Activated T-cell treated with anti-CD3 and anti-CD28 coated beads, Interleukin-2, amount 50 U/mL, for 4 hours (primary cell): ENCODE measurements at regions not wholly inside any gene's neighbourhood (a gene's known extent, or its start where the extent isn't known, plus 50 kb on each side); places are given as distances from the start of the nearest gene placed in this dataset.

Source experiments
- ATAC-seq, 2 donors: fragments of 200-7000 bp; cut with Tn5 transposase; one replicate each; pipeline ENCODE4 v1.10.0; 2021
- DNase-seq: peaks from one replicate; pipeline ENCODE4 v3.0.0-alpha.2; 2020
- H3K27me3 Mint-ChIP-seq: one replicate; pipeline ENCODE4 v1.8.0; 2021; ENCODE audit warnings: low read depth, mixed read lengths
- H3K36me3 Mint-ChIP-seq: one replicate; pipeline ENCODE4 v1.8.0; 2022; ENCODE audit warnings: mixed read lengths; ENCODE audit not compliant: insufficient read depth
- H3K4me1 Mint-ChIP-seq: one replicate; pipeline ENCODE4 v1.8.0; 2021; ENCODE audit warnings: low read depth, mixed read lengths
- H3K4me3 Mint-ChIP-seq: one replicate; pipeline ENCODE4 v1.8.0; 2021; ENCODE audit warnings: mild to moderate bottlenecking, moderate library complexity, mixed read lengths
- H3K9me3 Mint-ChIP-seq: one replicate; pipeline ENCODE4 v1.8.0; 2021; ENCODE audit warnings: mixed read lengths

- Mint-ChIP-seq H3K4me3 (no peak overlapping the region), H3K9me3 (no peaks in the 10 kb centered on the region), H3K4me1 (peaks cover 8% of the 10 kb centered on the region), H3K36me3 (no peaks in the 10 kb centered on the region), H3K27me3 (peaks cover 6% of the 10 kb centered on the region)
- ATAC-seq, result no peak
- no peak for DNase-seq
Measured at GRCh38 chr20:50294164-50295088, 103.8 kb downstream of the CEBPB start.

DNA sequence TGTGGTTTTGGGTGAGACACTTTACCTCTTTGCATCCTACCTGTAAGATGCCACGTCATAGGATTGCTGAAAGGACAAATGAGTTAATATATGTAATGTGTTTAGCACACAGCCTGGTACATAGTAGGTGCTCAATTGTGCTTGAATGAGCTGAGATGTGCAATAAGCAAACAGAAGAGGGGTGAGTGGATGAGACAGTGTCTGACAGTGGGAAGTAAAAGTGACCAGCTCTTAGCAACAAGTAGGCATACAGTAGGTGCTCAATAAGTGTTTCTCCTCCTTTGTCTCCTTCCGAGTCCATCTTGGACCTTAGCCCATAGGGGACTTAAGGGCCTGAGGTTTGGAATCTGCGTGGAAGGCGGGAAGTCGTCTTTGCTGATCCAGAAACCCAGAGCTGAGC lies 104.7 kb downstream of the CEBPB start:
- H3K36me3 Mint-ChIP-seq, result no peaks in the 10 kb centered on the region
- H3K27me3 Mint-ChIP-seq, result peaks cover 8% of the 10 kb centered on the region
- no peak for DNase-seq
- no peak overlapping the region for H3K4me3 Mint-ChIP-seq
- no peaks in the 10 kb centered on the region for H3K9me3 Mint-ChIP-seq
- ATAC-seq, result no peak
- peaks cover 8% of the 10 kb centered on the region for H3K4me1 Mint-ChIP-seq

GRCh38 chr20:50295762-50296449 lies 105.3 kb downstream of the CEBPB start:
- Mint-ChIP-seq H3K27me3 (peaks cover 9% of the 10 kb centered on the region), H3K9me3 (no peaks in the 10 kb centered on the region), H3K4me3 (no peak overlapping the region), H3K36me3 (no peaks in the 10 kb centered on the region), H3K4me1 (peaks cover 8% of the 10 kb centered on the region)
- ATAC-seq (no peak), DNase-seq (no peak)

DNA sequence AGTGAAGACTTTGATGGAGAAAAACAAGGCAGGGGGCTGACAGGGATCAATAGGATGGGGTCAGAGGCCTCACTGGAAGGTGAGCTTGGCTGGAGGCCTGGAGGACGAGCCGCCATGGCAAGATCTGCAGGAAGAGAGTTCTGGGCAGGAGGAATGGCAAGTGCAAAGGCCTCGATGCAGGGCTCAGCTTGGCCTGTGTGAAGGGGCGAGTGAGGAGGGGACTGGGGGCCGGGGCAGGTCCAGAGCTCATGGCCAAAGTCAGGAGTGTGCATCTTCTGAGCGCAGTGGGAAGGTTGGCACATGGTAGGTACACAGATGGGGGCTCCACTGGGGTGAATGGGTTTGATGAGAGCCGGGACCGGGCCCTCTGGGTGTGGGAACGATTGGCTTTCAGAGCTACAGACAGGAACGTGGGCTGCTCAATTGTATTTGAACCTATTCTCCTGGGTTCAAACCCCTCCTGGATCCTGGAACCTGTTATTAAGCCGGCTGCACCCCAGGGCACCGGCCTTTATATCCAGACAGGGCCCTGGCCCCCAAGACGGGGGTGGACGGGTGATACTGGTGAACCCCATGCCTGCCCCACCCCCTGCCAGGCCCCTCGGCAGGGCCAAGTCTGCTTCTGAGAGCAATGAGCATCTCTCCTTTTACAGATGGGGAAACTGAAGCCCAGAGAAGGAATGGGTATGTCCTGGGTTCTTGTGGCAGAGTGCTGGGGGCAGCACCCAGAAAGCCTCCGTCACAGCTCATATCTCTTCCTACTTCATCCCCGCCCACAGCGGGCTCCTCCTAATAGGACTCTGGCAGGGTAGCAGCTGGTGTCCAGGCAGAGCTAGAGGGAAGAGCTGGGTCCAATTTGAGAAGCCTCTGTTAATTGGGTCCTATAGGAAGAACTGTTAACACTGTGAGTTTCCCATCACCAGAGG lies 106.1 kb downstream of the CEBPB start:
- no peaks in the 10 kb centered on the region for H3K36me3 Mint-ChIP-seq
- ATAC-seq (no peak), DNase-seq (no peak)
- H3K9me3 Mint-ChIP-seq, result no peaks in the 10 kb centered on the region
- peaks cover 8% of the 10 kb centered on the region for H3K4me1 Mint-ChIP-seq
- no peak overlapping the region for H3K4me3 Mint-ChIP-seq
- peaks cover 3% of the 10 kb centered on the region for H3K27me3 Mint-ChIP-seq

DNA sequence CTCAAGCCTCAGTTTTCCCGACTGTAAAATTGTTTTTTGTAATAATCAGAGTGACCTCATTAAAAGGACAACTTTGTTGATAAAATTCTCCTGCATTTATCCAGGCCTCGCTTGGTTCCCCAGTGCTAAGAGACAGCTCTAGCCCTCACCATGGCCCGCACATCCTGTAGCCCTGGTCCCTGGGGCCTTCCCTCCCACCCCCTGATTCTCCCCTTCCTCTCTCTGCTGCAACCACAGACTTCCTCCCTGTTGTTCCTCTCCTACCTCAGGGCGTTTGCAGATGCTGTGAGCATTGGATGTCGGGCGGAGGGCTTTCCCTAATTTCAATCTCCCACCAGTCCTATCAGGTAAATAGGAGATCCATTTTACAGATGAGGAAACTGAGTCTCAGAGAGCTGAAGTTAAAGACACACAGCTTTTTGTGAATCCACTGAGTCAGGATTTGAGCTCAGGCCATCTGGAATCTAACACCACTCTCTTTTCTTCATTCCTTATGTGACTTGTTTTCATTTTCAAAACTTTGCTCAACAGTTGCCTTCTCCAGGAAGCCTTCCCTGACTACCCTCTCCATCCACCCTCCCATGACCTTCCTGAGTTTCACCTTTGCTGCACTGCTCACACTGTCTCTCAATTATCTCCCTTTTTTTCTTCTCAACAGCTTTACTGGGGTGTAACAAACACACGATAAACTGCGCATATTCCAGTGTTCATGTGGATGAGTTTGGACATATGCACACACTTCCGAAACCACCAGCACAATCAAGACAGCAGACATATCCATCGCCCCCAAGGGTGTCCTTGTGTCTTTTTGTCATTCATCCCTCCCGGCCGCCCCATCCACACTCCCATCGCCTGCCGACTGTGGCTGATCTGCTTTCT lies 107.1 kb downstream of the CEBPB start:
- no peak for DNase-seq
- no peak for ATAC-seq
- no peaks in the 10 kb centered on the region for H3K9me3 Mint-ChIP-seq
- H3K4me1 Mint-ChIP-seq, result peaks cover 8% of the 10 kb centered on the region
- H3K36me3 Mint-ChIP-seq, result no peaks in the 10 kb centered on the region
- peaks cover 3% of the 10 kb centered on the region for H3K27me3 Mint-ChIP-seq
- no peak overlapping the region for H3K4me3 Mint-ChIP-seq

GRCh38 chr20:50298554-50299324 lies 108.1 kb downstream of the CEBPB start:
- Mint-ChIP-seq H3K27me3 (peaks cover 3% of the 10 kb centered on the region), H3K36me3 (no peaks in the 10 kb centered on the region), H3K4me3 (no peak overlapping the region), H3K4me1 (peaks cover 8% of the 10 kb centered on the region), H3K9me3 (no peaks in the 10 kb centered on the region)
- no peak for ATAC-seq
- DNase-seq, result no peak

DNA sequence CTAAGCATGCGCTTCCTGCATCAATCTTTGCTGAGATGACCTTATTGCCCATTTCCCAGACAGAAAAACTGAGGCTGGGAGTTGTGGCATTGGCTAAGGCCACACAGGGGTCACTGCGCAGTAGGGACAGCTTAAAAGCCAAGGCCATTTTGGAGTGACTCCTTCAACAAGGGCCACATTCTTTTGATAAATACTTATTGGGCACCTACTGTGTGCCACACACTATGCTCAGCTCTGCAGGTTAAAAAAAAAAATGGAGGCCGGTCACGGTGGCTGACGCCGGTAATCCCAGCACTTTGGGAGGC lies 108.6 kb downstream of the CEBPB start:
- H3K27me3 Mint-ChIP-seq, result peaks cover 3% of the 10 kb centered on the region
- DNase-seq, result no peak
- no peak for ATAC-seq
- no peak overlapping the region for H3K4me3 Mint-ChIP-seq
- H3K36me3 Mint-ChIP-seq, result no peaks in the 10 kb centered on the region
- H3K4me1 Mint-ChIP-seq, result peaks cover 8% of the 10 kb centered on the region
- no peaks in the 10 kb centered on the region for H3K9me3 Mint-ChIP-seq

DNA sequence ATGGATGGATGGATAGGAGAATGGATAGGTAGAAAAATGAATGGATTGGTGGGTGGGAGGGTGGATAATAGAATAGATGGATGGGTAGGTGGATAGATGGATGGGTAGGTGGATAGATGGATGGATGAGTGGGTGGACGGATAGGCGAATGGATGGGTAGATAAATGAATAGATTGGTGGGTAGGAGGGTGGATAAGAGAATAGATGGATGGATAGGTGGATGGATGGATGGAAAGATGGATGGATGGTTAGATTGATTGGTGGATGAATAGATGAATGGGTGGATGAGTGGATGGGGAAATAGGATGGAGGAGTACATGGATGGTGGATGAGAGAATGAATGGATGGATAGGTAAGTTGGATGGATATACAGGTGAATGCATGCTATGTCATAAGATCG lies 110.5 kb downstream of the CEBPB start:
- DNase-seq (no peak), ATAC-seq (no peak)
- peaks cover 8% of the 10 kb centered on the region for H3K4me1 Mint-ChIP-seq
- H3K9me3 Mint-ChIP-seq, result no peaks in the 10 kb centered on the region
- H3K27me3 Mint-ChIP-seq, result peaks cover 3% of the 10 kb centered on the region
- H3K36me3 Mint-ChIP-seq, result no peaks in the 10 kb centered on the region
- H3K4me3 Mint-ChIP-seq, result no peak overlapping the region

DNA sequence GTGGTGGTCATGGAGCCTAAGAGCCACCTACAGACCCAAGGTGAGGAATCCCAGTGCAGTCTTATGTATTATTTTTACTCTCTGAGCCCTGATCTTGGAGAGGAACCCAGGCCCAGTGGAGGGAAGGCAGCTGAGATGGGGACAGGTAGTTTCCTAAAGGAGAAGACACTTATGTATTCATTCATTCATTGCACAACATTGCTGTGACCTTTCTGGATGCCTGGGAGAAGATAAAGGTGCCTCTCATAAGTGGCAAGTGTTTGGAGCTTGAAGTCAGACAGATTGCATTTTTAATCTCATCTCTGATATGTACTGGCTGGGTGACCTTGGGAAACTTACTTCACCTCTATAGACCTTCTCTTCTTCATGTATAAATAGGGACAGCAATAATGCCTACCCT lies 111.1 kb downstream of the CEBPB start:
- Mint-ChIP-seq H3K27me3 (peaks cover 3% of the 10 kb centered on the region), H3K36me3 (no peaks in the 10 kb centered on the region), H3K4me1 (peaks cover 8% of the 10 kb centered on the region), H3K4me3 (no peak overlapping the region), H3K9me3 (no peaks in the 10 kb centered on the region)
- DNase-seq (no peak), ATAC-seq (no peak)

GRCh38 chr20:50302341-50303057 lies 111.9 kb downstream of the CEBPB start:
- Mint-ChIP-seq H3K4me3 (no peak overlapping the region), H3K27me3 (peaks cover 3% of the 10 kb centered on the region), H3K9me3 (no peaks in the 10 kb centered on the region), H3K4me1 (peaks cover 7% of the 10 kb centered on the region), H3K36me3 (no peaks in the 10 kb centered on the region)
- ATAC-seq (no peak), DNase-seq (no peak)

DNA sequence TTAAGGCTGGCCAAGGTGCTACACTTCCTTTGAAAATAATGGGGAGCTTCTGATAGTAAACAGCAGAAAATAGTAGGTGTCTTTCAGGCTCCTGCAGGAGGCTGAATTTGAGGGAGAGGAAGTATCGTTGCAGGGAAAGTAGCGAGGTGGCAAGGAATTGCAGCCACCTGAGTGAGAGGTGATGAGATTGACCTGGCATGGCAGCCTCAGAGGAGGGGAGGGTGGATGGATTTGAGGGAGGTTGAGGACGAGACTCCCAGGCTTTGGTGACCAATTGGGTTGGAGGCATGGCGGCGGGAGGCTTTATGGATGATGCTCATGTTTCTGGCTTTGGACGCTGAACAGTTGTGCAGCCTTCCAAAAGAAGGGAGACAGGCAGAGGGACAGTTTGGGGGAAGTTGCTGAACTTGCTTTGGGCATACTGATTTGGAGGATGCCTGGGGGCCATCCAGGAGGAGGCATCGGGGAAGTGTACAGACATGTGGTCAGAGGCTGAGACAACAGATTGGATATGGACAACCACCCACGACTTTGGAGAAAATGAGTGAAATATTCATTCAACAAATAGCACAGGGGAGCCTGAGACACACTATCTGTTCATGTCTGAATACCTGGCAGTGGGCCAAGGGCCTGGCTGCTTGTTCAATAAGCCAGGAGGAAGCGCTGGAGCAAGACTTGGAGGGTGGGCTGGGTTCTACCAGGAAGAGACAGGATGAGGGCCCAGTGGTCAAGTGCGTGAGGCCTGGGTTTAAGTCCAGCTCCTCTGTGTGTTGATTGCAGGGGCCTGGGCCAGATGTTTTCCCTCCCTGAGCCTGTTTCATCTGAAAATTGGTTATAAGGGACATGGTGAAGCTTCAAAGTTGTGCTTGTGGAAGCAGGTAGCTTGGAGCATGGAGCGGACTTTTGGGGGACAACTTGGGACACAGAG lies 113.2 kb downstream of the CEBPB start:
- H3K27me3 Mint-ChIP-seq, result peaks cover 3% of the 10 kb centered on the region
- no peaks in the 10 kb centered on the region for H3K36me3 Mint-ChIP-seq
- DNase-seq (no peak), ATAC-seq (no peak)
- no peak overlapping the region for H3K4me3 Mint-ChIP-seq
- no peaks in the 10 kb centered on the region for H3K4me1 Mint-ChIP-seq
- no peaks in the 10 kb centered on the region for H3K9me3 Mint-ChIP-seq

GRCh38 chr20:50304501-50304856 lies 113.8 kb downstream of the CEBPB start:
- no peaks in the 10 kb centered on the region for H3K9me3 Mint-ChIP-seq
- DNase-seq (no peak), ATAC-seq (no peak)
- H3K4me3 Mint-ChIP-seq, result no peak overlapping the region
- H3K36me3 Mint-ChIP-seq, result no peaks in the 10 kb centered on the region
- H3K4me1 Mint-ChIP-seq, result no peaks in the 10 kb centered on the region
- peaks cover 3% of the 10 kb centered on the region for H3K27me3 Mint-ChIP-seq
